HepG2 (cell line): ENCODE measurements at regions not wholly inside any gene's neighbourhood (a gene's known extent, or its start where the extent isn't known, plus 50 kb on each side); places are given as distances from the start of the nearest gene placed in this dataset.

Source experiments
- DMAP1 ChIP-seq: IDR thresholded peaks from 2 replicates; pipeline ENCODE4 v1.6.1; 2016
- ELK4 ChIP-seq: sonication (generic); formaldehyde crosslinking; IDR thresholded peaks from 2 replicates; pipeline ENCODE4 v1.9.0; 2021; ENCODE audit warnings: missing genetic modification reagents, borderline replicate concordance
- HIVEP1 ChIP-seq: sonication (generic); formaldehyde crosslinking; IDR thresholded peaks from 2 replicates; pipeline ENCODE4 v1.4.0; 2020; ENCODE audit warnings: mild to moderate bottlenecking, missing genetic modification reagents
- RARG ChIP-seq: sonication (generic); formaldehyde crosslinking; IDR thresholded peaks from 2 replicates; pipeline ENCODE4 v1.4.0; 2020; ENCODE audit warnings: low read depth, mild to moderate bottlenecking, missing genetic modification reagents
- REXO4 ChIP-seq: sonication (generic); formaldehyde crosslinking; IDR thresholded peaks from 2 replicates; pipeline ENCODE4 v1.8.0; 2022; ENCODE audit warnings: missing genetic modification reagents, mild to moderate bottlenecking, borderline replicate concordance
- SSRP1 ChIP-seq: IDR thresholded peaks from 2 replicates; pipeline ENCODE4 v1.6.1; 2016; ENCODE audit warnings: control low read depth
- TEAD3 ChIP-seq: optimal IDR thresholded peaks from 2 replicates; pipeline ENCODE3; 2016; ENCODE audit warnings: borderline replicate concordance
- ZBTB7A ChIP-seq: sonication (generic); formaldehyde crosslinking; IDR thresholded peaks from 2 replicates; pipeline ENCODE4 v1.8.0; 2022; ENCODE audit warnings: mild to moderate bottlenecking, missing genetic modification reagents
- ZFP36L2 ChIP-seq: sonication (generic); formaldehyde crosslinking; IDR thresholded peaks from 2 replicates; pipeline ENCODE4 v1.4.0; 2020; ENCODE audit warnings: missing genetic modification reagents
- ZMYM2 ChIP-seq: sonication (generic); formaldehyde crosslinking; IDR thresholded peaks from 2 replicates; pipeline ENCODE4 v1.8.0; 2022; ENCODE audit warnings: mild to moderate bottlenecking, missing genetic modification reagents
- ZNF556 ChIP-seq: sonication (generic); formaldehyde crosslinking; IDR thresholded peaks from 2 replicates; pipeline ENCODE4 v1.4.0; 2020; ENCODE audit warnings: mild to moderate bottlenecking, missing genetic modification reagents, borderline replicate concordance
- ZNF770 ChIP-seq: sonication (generic); formaldehyde crosslinking; IDR thresholded peaks from 2 replicates; pipeline ENCODE4 v1.5.0; 2020; ENCODE audit warnings: mild to moderate bottlenecking, missing genetic modification reagents
- TF ChIP-seq, protein P1 (sequence below): sonication (generic); formaldehyde crosslinking; IDR thresholded peaks from 2 replicates; pipeline ENCODE4 v1.4.0; 2020; ENCODE audit warnings: missing genetic modification reagents, mild to moderate bottlenecking, borderline replicate concordance

DNA sequence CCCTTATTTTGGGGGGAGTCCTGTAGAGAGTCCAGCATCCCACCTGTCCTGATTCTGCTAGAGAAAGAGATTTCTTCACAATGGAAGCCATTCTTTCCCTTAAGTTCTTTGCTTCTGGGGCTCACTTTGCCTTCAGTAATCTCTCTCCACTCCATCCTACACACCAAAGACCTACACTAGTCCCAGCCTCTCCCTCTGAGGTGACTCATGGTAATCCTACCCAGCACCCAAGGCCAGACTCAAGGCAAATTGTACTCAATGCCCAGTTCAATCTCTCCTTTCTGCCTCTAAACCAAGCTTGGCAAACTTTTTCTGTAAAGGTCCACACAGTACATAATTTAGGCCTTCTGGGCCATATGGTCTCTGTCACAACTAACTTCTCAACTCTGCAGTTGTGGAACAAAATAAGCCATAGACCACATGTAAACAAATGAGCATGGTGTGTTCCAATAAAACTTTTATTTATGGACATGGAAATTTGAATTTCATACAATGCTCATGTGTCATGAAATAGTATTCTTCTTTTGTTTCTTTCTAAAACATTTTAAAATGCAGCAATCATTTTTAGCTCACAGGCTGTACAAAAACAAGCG, 72.5 kb downstream of the MRPL46 start (continued):
- no peak for TF ChIP-seq ZMYM2 (CRISPR knock-in tag)
- no peak for TF ChIP-seq ZFP36L2
- no peak for TF ChIP-seq ZNF770 (CRISPR knock-in tag)
- no peak for TF ChIP-seq TEAD3 (CRISPR knock-in tag)
- TF ChIP-seq, protein P1, sequence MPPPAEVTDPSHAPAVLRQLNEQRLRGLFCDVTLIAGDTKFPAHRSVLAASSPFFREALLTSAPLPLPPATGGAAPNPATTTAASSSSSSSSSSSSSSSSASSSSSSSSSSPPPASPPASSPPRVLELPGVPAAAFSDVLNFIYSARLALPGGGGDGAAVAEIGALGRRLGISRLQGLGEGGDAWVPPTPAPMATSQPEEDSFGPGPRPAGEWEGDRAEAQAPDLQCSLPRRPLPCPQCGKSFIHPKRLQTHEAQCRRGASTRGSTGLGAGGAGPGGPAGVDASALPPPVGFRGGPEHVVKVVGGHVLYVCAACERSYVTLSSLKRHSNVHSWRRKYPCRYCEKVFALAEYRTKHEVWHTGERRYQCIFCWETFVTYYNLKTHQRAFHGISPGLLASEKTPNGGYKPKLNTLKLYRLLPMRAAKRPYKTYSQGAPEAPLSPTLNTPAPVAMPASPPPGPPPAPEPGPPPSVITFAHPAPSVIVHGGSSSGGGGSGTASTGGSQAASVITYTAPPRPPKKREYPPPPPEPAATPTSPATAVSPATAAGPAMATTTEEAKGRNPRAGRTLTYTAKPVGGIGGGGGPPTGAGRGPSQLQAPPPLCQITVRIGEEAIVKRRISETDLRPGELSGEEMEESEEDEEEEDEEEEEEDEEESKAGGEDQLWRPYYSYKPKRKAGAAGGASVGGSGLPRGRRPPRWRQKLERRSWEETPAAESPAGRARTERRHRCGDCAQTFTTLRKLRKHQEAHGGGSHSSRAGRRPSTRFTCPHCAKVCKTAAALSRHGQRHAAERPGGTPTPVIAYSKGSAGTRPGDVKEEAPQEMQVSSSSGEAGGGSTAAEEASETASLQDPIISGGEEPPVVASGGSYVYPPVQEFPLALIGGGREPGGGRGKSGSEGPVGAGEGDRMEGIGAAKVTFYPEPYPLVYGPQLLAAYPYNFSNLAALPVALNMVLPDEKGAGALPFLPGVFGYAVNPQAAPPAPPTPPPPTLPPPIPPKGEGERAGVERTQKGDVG (CRISPR knock-in tag): no peak
- no peak for TF ChIP-seq ZNF556 (CRISPR knock-in tag)
- no peak for TF ChIP-seq REXO4
- no peak for TF ChIP-seq ZBTB7A (CRISPR knock-in tag)
- no peak for TF ChIP-seq ELK4 (CRISPR knock-in tag)
- no peak for TF ChIP-seq RARG
- no peak for TF ChIP-seq HIVEP1 (CRISPR knock-in tag)
- TF ChIP-seq DMAP1 (CRISPR knock-in tag): no peak
- no peak for TF ChIP-seq SSRP1
